HAP-1 (cell line): ENCODE measurements at regions not wholly inside any gene's neighbourhood (a gene's known extent, or its start where the extent isn't known, plus 50 kb on each side); places are given as distances from the start of the nearest gene placed in this dataset.
A peak's percentile ranks its signal among the peaks of the same experiment; 100 is the strongest.
"Not testable (repeated sequence)": the region's sequence is repeated elsewhere in the genome, so short reads cannot be mapped to it uniquely, and the experiment has no call there.

Source experiments
- DNase-seq, 2 experiments: peaks; one replicate each; pipeline ENCODE4 v3.0.0-alpha.2; 2016 to 2020; ENCODE audit warnings: low spot score in 2 of 2
- H3K27me3 ChIP-seq: fragments of 250-450 bp; sonication (Bioruptor Pico); 2 replicates; pipeline ENCODE4 v1.5.1; 2020; ENCODE audit warnings: low read depth, mild to moderate bottlenecking, moderate library complexity
- H3K36me3 ChIP-seq: fragments of 250-450 bp; sonication (Bioruptor Pico); replicated peaks from 2 replicates; pipeline ENCODE4 v1.5.1; 2020; ENCODE audit warnings: mild to moderate bottlenecking
- H3K4me1 ChIP-seq: fragments of 250-450 bp; sonication (Bioruptor Pico); 2 replicates; pipeline ENCODE4 v1.5.1; 2020; ENCODE audit warnings: mild to moderate bottlenecking
- H3K4me3 ChIP-seq: fragments of 250-450 bp; sonication (Bioruptor Pico); 2 replicates; pipeline ENCODE4 v1.5.1; 2020; ENCODE audit warnings: mild to moderate bottlenecking, moderate library complexity
- H3K9me3 ChIP-seq: fragments of 250-450 bp; sonication (Bioruptor Pico); 2 replicates; pipeline ENCODE4 v1.5.1; 2020; ENCODE audit warnings: mild to moderate bottlenecking, moderate library complexity
- in situ Hi-C: fragments of 300-500 bp; cut with MboI; formaldehyde crosslinking; loops from 3 replicates; pipeline ENCODE4 v1.14.3; 2020; ENCODE audit warnings: low sequenced_read_pairs, inconsistent platforms, mixed read lengths

- DNase-seq: no peak
- H3K9me3 ChIP-seq: no peaks in the 10 kb centered on the region
- H3K4me3 ChIP-seq: no peak overlapping the region
- H3K4me1 ChIP-seq: peaks cover 18% of the 10 kb centered on the region
- H3K27me3 ChIP-seq: no peaks in the 10 kb centered on the region
- in situ Hi-C loops: loop anchor here (25.0 kb wide), 1 partner anchor 595 kb away; no protein-coding TSS in a partner anchor
- H3K36me3 ChIP-seq: no peaks in the 10 kb centered on the region
Observed at GRCh38 chr9:3742586-3742985, 216.8 kb upstream of the RFX3 start.

DNA sequence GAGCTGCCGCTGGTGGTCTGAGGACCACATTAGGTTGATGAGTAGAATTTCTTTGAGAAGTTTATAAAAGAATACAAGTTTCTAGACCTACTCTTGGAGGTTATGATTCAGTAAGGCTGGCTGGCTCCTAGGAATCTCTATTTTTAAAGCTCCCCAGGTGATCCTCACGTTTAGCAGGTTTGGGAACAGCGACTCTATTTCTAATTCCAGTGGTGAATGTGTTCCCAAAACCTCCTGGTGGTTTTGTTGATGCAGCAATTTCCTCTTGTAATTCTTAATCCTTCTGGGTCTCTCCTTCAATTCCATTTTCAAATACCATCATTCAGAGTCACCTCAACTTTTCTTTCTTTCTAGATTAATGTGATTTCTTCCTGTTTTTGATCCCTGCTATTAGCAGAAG is 215.9 kb upstream of the RFX3 start:
- Histone ChIP-seq H3K27me3 (no peaks in the 10 kb centered on the region), H3K9me3 (no peaks in the 10 kb centered on the region), H3K36me3 (no peaks in the 10 kb centered on the region), H3K4me1 (peaks cover 18% of the 10 kb centered on the region), H3K4me3 (no peak overlapping the region)
- DNase-seq: no peak
- in situ Hi-C loops: loop anchor here (25.0 kb wide), 1 partner anchor 596 kb away; no protein-coding TSS in a partner anchor

DNA sequence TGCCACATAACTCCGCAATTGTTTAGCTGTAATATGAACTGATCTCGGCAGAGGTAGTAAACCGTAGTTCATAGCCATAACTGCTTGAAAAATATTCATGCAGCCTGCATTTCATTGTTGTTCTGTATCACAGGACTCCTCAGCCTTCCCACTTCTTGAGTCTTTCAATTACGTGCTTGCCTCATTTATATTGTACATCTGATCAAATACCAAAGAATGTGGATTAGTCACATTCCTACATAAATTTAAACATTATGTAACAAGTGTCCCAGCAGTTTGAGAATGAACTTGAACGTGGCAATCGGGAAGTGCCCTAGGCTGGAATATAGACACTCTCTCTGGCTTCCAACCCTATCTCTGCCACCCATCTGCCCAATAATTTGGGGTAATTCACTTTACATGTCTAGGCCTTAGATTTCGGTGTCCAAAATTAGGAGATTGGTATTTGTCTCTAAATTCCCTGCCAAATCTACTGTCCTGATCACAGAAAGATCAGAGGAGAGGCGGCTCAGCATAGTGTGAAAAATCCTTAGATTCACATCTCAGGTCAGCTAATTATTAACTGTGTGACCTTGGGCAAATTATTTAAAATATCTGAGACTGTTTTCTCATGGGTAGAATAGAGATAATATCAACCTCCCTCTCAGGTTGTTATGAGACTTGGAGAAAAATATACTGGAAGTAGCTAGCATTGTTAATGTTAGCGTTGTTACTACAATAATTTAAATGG is 215.1 kb upstream of the RFX3 start:
- peaks cover 15% of the 10 kb centered on the region for H3K4me1 ChIP-seq
- H3K9me3 ChIP-seq: no peaks in the 10 kb centered on the region
- DNase-seq: peak; percentile 36 to 79
- H3K36me3 ChIP-seq: no peaks in the 10 kb centered on the region
- no peaks in the 10 kb centered on the region for H3K27me3 ChIP-seq
- no peak overlapping the region for H3K4me3 ChIP-seq
- in situ Hi-C loops: loop anchor here (25.0 kb wide), 1 partner anchor 596 kb away; no protein-coding TSS in a partner anchor

GRCh38 chr9:3736161-3736560 is 210.4 kb upstream of the RFX3 start:
- in situ Hi-C loops: loop anchor here (25.0 kb wide), 1 partner anchor 601 kb away; no protein-coding TSS in a partner anchor
- Histone ChIP-seq H3K4me1 (peaks cover 20% of the 10 kb centered on the region), H3K9me3 (no peaks in the 10 kb centered on the region), H3K27me3 (no peaks in the 10 kb centered on the region), H3K36me3 (no peaks in the 10 kb centered on the region), H3K4me3 (no peak overlapping the region)
- DNase-seq: no peak

GRCh38 chr9:3735251-3735650 is 209.4 kb upstream of the RFX3 start:
- Histone ChIP-seq H3K36me3 (no peaks in the 10 kb centered on the region), H3K4me1 (peaks cover 13% of the 10 kb centered on the region), H3K9me3 (no peaks in the 10 kb centered on the region), H3K4me3 (no peak overlapping the region), H3K27me3 (no peaks in the 10 kb centered on the region)
- in situ Hi-C loops: loop anchor here (25.0 kb wide), 1 partner anchor 602 kb away; no protein-coding TSS in a partner anchor
- DNase-seq: no peak

GRCh38 chr9:3733527-3734262 is 207.9 kb upstream of the RFX3 start:
- not testable (repeated sequence) for H3K4me3 ChIP-seq, H3K9me3 ChIP-seq, H3K27me3 ChIP-seq, DNase-seq, H3K36me3 ChIP-seq
- in situ Hi-C loops: loop anchor here (5.0 to 25.0 kb wide), 2 partner anchors 384 to 604 kb away; no protein-coding TSS in a partner anchor
- H3K4me1 ChIP-seq: peaks cover 13% of the 10 kb centered on the region

DNA sequence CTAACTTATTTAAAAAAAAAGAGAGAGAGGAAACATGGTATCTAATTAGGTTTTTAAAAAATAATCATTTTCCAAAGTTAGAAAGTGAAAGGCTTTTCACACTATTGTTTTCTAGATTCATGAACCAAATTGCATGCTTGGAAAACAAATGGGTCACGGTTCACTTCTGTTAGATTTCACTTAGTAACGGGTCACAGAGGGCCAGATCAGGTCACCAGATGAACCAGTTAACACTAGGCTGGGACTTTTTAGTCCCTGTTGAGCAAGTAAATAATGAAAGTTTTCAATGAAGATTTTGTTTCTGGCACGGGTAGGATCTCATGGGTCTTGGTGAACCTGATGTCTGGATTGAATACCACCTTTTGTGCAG is 207.2 kb upstream of the RFX3 start:
- in situ Hi-C loops: loop anchor here (5.0 to 25.0 kb wide), 2 partner anchors 384 to 604 kb away; no protein-coding TSS in a partner anchor
- DNase-seq: no peak
- H3K36me3 ChIP-seq: no peaks in the 10 kb centered on the region

DNA sequence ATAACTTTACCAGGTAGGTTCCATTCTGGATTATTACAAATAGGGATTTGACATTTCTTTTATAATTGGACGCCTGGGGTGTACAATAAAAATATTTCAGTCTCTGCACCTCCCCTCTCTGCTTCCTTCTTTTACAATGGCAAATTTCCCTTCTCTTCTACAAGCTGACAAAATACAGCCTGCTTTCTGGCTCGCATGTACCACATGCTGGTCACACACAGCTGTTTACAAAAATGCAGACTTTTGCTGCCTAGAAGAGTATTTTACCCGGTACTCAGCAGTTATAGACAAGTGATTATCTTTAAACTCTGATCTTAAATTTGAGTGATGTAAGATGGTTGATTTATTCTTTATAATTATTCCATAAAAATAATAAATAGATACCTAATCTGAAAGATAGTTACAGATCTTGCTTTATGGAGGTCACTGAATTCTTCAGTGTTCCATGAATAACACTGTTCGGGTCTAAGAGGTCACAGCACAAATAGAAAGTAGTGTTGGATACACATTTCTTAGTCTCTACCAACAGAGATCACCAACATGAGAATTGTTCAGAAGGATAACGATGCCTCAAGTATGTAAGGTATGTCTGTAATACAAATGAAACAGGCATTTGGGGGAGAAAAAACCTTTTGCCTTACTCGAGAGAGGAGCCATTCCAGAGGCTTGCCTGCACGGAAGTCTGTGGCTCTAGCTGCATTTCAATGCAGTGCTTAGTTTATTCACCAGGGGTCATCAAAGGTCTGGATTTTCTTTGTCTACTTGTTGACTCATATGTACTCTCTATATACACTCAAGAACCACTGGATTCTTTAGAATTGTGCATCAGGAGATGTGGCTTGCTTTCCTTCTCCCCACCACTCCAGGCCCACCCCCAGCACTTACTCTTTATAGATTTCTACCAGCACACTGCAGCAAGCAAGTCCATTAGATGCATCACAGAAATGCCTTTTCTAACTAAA is 206.6 kb upstream of the RFX3 start:
- Histone ChIP-seq H3K27me3 (no peaks in the 10 kb centered on the region), H3K36me3 (no peaks in the 10 kb centered on the region), H3K4me3 (no peak overlapping the region), H3K4me1 (peaks cover 13% of the 10 kb centered on the region), H3K9me3 (no peaks in the 10 kb centered on the region)
- DNase-seq: peak; percentile 75 to 92
- in situ Hi-C loops: loop anchor here (5.0 to 25.0 kb wide), 2 partner anchors 385 to 605 kb away; no protein-coding TSS in a partner anchor

More for the DNA sequence above, 207.2 kb upstream of the RFX3 start:
- no peaks in the 10 kb centered on the region for H3K27me3 ChIP-seq
- H3K9me3 ChIP-seq: no peaks in the 10 kb centered on the region
- peaks cover 13% of the 10 kb centered on the region for H3K4me1 ChIP-seq
- no peak overlapping the region for H3K4me3 ChIP-seq

- H3K36me3 ChIP-seq: no peaks in the 10 kb centered on the region
- no peak overlapping the region for H3K4me3 ChIP-seq
- no peak for DNase-seq
- in situ Hi-C loops: loop anchor here (5.0 to 25.0 kb wide), 2 partner anchors 387 to 607 kb away; no protein-coding TSS in a partner anchor
- H3K4me1 ChIP-seq: peaks cover 13% of the 10 kb centered on the region
- no peaks in the 10 kb centered on the region for H3K27me3 ChIP-seq
- no peaks in the 10 kb centered on the region for H3K9me3 ChIP-seq
Observed at GRCh38 chr9:3730511-3730922, 204.7 kb upstream of the RFX3 start.

GRCh38 chr9:3721096-3721495 is 195.3 kb upstream of the RFX3 start:
- no peaks in the 10 kb centered on the region for H3K36me3 ChIP-seq
- H3K4me3 ChIP-seq: no peak overlapping the region
- no peak for DNase-seq
- H3K27me3 ChIP-seq: no peaks in the 10 kb centered on the region
- no peaks in the 10 kb centered on the region for H3K4me1 ChIP-seq
- H3K9me3 ChIP-seq: peaks cover 2% of the 10 kb centered on the region; the same call in 1 of the 2 replicates
- in situ Hi-C loops: no loop called here

DNA sequence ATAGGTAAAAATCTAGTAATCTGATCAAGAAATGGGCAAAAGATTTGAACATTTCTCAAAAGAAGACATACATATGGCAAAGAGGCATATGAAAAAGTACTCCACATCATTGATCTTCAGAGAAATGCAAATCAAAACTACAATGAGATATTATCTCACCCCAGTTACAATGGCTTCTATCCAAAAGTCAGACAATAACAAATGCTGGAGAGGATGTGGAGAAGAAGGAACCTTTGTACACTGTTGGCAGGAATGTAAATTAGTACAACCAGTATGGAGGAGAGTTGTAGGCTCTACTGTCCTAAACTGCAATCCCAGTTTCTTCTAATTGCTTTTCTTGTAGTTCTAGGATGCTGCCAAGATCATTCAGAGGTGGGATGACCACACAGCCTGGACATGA is 193.5 kb upstream of the RFX3 start:
- in situ Hi-C loops: no loop called here
- no peak for DNase-seq
- peaks cover 2% of the 10 kb centered on the region; the same call in 1 of the 2 replicates for H3K9me3 ChIP-seq

DNA sequence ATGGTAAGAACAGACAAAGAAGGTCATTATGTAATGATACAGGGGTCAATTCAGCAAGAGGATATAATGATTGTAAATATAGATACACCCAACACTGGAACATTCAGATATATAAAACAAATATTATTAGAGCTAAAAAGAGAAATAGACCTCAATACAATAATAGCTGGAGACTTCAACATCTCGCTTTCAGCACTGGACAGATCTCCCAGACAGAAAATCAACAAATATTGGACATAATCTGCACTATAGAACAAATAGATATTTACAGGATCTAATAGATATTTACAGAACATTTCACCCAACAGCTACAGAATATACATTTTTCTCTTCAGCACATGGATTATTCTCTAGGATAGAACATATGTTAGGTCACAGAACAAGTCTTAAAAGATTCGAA is 190.6 kb upstream of the RFX3 start:
- H3K36me3 ChIP-seq: no peaks in the 10 kb centered on the region
- DNase-seq: no peak
- H3K4me3 ChIP-seq: no peak overlapping the region
- H3K9me3 ChIP-seq: no peaks in the 10 kb centered on the region
- no peaks in the 10 kb centered on the region for H3K27me3 ChIP-seq
- no peaks in the 10 kb centered on the region for H3K4me1 ChIP-seq
- in situ Hi-C loops: no loop called here

More for the DNA sequence above, 193.5 kb upstream of the RFX3 start:
- Histone ChIP-seq H3K4me3 (no peak overlapping the region), H3K27me3 (no peaks in the 10 kb centered on the region), H3K36me3 (no peaks in the 10 kb centered on the region), H3K4me1 (no peaks in the 10 kb centered on the region)

GRCh38 chr9:3708751-3709150 is 182.9 kb upstream of the RFX3 start:
- Histone ChIP-seq H3K36me3 (no peaks in the 10 kb centered on the region), H3K9me3 (no peaks in the 10 kb centered on the region), H3K27me3 (no peaks in the 10 kb centered on the region; the same call in 1 of the 2 replicates), H3K4me1 (no peaks in the 10 kb centered on the region), H3K4me3 (no peak overlapping the region)
- peak in 1 of 2 experiments; percentile 20 for DNase-seq
- in situ Hi-C loops: no loop called here
